ENCODE measurements at regions not wholly inside any gene's neighbourhood (a gene's known extent, or its start where the extent isn't known, plus 50 kb on each side); places are given as distances from the start of the nearest gene placed in this dataset.
"Not testable (repeated sequence)": the region's sequence is repeated elsewhere in the genome, so short reads cannot be mapped to it uniquely, and the experiment has no call there.

DNA sequence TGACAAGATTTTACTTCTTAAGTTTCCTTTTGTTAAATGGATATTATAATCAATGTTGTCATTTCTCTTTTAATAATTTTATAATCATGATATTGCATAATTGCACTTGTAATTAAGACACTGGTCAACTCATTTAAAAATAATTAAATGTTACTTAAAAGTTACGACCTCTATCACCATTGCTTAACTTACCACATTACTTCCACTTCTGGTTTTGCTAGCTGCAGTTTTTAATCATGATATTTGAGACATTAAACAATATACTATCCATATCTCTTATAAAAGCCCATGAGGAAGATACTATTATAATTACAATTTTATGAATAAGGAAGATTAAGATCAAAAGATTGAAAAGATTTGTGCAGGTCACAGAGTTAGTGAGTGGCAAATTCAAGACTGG, 502.0 kb downstream of the RNF144A start:
- FAIRE-seq = no peak
- no peak for DNase-seq (ENCODE audit: insufficient read length, low spot score)

DNA sequence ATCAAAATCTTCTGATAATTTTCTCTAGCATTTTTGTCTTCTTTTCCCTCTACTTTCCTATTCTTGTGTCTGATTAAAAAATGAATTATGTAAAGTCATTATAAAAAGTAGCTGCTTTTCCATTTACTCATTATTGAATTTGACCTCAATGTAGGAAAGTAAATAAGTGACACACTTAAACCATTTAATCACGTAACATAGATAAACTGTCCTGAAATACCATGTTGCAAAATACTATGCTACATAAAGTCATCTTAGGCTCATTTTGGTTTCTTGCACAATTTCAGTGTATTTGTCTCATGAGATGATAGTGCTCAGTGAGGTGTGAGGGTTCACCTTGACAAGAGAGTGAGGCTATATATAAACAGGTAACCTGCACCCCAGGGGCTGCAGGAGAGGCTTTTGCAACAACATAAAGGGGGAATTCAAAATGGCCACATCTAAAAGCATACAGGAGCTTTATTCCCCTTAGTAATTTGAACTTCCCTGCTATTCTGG, 502.7 kb downstream of the RNF144A start:
- no peak for DNase-seq (ENCODE audit: insufficient read length, low spot score)
- no peak for FAIRE-seq

DNA sequence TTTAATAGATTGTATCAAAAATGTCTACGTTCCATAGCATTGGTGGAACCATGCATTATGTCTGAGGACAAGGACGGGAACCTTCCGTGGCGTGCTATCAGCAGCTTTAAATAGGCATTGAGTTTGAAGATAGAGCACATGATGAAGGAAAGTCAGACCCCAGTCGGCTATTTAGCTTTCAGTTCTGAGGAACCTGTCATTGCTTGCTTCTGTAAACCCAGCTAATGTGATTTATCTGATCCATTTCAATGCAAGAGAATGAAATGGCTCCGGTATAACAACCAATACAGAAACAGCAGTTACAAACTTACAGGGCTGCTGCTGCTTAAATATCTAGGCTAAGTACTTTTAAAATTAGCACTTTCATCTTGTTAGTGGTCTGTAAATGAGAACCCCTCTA, 503.3 kb downstream of the RNF144A start:
- no peak for DNase-seq (ENCODE audit: insufficient read length, low spot score)
- no peak for FAIRE-seq

DNA sequence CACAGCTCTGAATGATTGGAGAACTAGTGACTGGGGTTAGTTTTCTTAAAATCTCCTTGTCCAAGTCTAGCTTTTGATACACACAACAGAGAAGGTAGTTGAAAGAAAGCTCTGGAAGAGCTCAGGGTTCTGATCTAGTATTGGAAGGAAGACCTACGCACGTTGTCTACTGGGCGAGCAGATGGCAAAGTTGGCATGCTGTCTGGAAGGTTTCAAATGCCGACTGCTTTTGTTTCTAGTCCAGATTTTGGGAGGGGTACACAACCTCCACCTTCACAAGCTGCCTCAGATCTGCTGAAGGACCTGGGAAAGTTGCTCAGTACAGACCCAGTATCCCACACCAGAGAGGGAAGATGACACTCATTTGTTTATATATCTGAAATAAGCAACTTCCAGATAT, 507.3 kb downstream of the RNF144A start:
- DNase-seq (ENCODE audit: insufficient read length, low spot score) = no peak
- no peak for FAIRE-seq

DNA sequence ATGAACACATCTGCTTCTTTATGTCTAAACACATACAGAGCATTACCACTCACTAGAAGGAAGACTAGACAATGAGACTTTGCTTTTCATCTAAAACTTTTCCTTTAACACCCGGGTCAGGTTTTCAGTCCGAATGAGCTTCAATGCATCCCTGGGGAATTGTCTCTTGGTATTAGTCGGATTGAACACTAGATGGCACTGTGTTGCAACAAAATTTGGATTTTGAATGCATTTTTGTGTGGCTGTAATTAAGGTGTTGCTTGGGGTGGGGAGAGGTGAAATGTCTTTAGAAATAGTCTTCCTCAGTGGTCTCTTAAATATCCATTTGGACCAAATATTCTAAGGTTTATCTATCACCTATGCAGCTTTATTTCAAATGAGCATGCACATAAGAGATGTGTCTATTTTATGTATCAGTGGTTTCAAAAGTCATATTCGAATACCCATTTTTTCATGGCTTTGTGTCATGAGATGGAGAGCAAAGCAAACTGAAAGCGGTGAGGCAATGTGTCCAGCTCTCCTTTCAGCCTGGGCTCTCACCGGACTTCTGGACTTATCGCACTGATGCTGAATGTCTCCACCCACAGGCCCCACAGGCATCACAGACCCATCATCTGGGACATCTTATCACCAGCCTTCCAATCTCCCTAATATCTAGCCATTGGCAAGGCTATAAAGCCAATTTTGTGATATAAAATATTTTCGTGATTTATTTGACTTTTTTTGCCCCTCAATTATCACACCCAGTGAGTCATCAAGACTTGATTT, 510.3 kb downstream of the RNF144A start:
- DNase-seq (ENCODE audit: insufficient read length, low spot score) = peak; percentile 34
- FAIRE-seq = peak; percentile 94

GRCh38 chr2:7428454-7429204, 511.4 kb downstream of the RNF144A start:
- FAIRE-seq = no peak
- no peak for DNase-seq (ENCODE audit: insufficient read length, low spot score)

DNA sequence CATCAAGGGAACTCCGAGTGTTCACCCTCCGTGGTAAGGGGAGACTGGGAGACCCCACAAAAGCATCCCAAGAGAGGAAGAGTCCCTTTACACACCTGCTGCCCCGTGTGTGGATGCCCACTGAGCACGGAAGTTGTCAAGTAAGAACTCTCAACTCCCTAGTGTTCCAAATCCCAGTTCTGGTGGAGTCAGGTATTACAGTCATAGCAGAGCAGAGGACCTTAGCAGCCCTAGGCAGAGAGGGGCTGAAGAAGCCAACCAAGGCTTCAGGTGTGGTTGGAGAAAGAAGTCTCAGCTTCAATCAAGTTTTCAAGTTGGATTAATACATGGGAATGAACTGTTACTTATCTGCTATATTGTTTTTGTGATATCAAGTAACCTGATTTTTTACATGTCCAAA, 512.5 kb downstream of the RNF144A start:
- DNase-seq (ENCODE audit: insufficient read length, low spot score) = no peak
- no peak for FAIRE-seq

DNA sequence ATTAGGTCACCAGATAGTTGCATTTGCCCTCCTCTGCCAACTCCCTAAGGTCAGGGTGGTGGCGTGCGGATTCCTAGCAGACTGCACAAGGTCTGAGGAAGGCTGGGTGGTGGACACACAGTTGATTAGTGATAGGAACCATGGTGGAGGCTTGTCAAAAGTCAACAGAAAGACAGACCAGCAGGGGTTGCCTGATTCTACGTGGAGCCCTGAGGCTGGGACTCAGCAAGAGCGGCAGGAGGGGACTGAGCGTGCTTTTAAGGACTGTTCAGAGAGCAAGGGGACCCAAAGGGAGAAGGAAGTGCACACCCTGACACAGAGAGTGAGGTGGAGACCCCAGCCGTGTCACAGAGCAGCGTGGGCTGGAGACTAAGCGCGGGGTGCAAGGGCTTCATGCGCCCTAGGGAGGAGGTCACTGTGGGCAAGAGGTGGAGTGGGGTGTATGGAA, 513.2 kb downstream of the RNF144A start:
- DNase-seq (ENCODE audit: insufficient read length, low spot score) = no peak
- no peak for FAIRE-seq

DNA sequence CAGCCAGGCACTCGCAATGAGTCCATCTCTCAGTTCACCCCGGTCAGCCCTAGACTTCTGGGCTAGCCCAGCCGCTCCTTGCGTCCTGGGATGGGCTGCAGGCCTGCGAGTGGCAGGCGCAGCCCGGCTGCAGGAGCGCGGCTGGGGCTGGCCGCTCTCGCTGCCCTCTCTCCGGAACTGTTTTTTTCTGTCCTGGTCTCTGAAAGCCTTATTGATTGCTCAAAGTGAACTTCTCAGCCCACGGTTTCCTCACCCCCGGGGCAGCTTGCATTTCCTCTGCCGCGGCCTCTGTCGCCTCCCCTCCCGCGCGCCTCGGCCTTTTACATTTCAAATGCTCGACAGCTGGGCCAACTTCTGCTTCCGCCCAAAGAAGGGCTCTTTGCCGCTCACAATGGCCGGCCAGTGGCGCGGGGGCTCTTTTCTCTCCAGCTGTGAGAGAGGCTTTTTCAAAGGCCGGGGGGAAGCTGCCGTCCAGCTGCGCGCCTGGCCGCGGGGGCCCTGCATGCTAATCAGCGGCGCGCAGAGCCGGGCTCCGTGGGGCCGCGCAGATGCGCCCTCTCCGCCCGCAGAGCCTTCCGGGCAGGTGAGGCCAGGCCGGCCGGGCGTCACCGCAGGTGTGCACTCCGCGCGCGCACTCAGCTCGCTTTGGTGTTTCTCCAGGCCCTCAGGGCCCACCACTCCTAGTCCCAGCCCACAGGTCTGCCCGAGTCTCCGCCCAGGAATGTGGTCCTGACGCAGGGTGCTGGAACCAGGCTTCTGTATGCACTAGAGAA, 513.8 kb downstream of the RNF144A start:
- FAIRE-seq = no peak
- DNase-seq (ENCODE audit: insufficient read length, low spot score) = no peak

- FAIRE-seq (no peak), DNase-seq (ENCODE audit: insufficient read length, low spot score) (no peak)
These were observed 515.2 kb downstream of the RNF144A start for GRCh38 chr2:7432436-7432835.

GRCh38 chr2:7436096-7436906, 519.1 kb downstream of the RNF144A start:
- FAIRE-seq (no peak), DNase-seq (ENCODE audit: insufficient read length, low spot score) (no peak)

- no peak for FAIRE-seq
- no peak for DNase-seq (ENCODE audit: insufficient read length, low spot score)
These were observed 519.9 kb downstream of the RNF144A start for GRCh38 chr2:7437141-7437540.

GRCh38 chr2:7437716-7438632, 520.8 kb downstream of the RNF144A start:
- no peak for DNase-seq (ENCODE audit: insufficient read length, low spot score)

GRCh38 chr2:7438855-7439254, 521.6 kb downstream of the RNF144A start:
- no peak for DNase-seq (ENCODE audit: insufficient read length, low spot score)
- no peak for FAIRE-seq

More at GRCh38 chr2:7437716-7438632, 520.8 kb downstream of the RNF144A start:
- FAIRE-seq = peak; percentile 61

- no peak for DNase-seq (ENCODE audit: insufficient read length, low spot score)
- FAIRE-seq = no peak
These were observed 523.8 kb downstream of the RNF144A start for GRCh38 chr2:7440977-7441376.

GRCh38 chr2:7441841-7442240, 524.6 kb downstream of the RNF144A start:
- DNase-seq (ENCODE audit: insufficient read length, low spot score); FAIRE-seq: not testable (repeated sequence)

- no peak for FAIRE-seq
- DNase-seq (ENCODE audit: insufficient read length, low spot score) = no peak
These were observed 527.4 kb downstream of the RNF144A start for GRCh38 chr2:7444626-7445025.

DNA sequence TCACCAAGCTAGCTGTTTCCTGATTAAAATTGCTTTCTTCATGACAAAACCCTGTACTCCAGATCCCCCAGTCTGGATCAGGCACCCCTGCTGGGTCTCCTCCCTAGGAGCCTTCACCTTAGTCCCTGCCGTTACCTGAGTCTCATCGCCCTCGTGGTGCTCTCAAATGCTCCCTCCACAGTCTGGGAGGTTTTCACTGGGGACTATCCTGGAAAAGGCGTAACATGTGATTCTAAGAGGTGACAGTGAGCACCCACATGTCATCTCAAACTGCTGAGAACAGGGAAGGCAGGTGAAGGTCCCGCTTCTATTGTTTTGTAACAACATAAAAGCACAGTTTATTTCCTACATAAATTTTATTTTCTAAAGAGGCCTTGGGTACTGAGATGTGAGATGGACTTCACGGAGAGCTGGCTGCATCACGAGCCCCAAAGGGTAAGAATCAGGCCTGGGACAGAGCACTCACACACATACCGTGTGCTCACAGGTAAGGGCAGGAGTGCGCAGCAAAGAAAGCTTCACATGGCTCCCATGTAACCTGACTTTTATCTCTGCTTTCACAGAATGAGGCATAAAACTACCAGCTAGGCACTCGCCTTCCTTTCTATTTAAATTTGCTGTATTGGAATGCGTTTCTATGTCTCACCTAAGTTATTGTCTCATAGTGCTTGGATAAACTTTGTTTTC, 531.5 kb downstream of the RNF144A start:
- DNase-seq (ENCODE audit: insufficient read length, low spot score) (no peak), FAIRE-seq (no peak)

- DNase-seq (ENCODE audit: insufficient read length, low spot score) (no peak), FAIRE-seq (no peak)
These were observed 532.1 kb downstream of the RNF144A start for GRCh38 chr2:7449298-7449697.

Measured in GM19239 (cell line).